Jurkat, Clone E6-1 (cell line): ENCODE measurements at regions not wholly inside any gene's neighbourhood (a gene's known extent, or its start where the extent isn't known, plus 50 kb on each side); places are given as distances from the start of the nearest gene placed in this dataset.

Experiments
- DNase-seq: peaks from one replicate; pipeline ENCODE4 v3.0.0-alpha.2; 2011; ENCODE audit warnings: low read depth, low spot score
- H3K4me3 ChIP-seq: 2 replicates; pipeline ENCODE4 v1.5.1; 2011; ENCODE audit warnings: mild to moderate bottlenecking, low read length, control low read depth, moderate library complexity

- DNase-seq: peak; percentile 58
- H3K4me3 ChIP-seq: no peak overlapping the region
Observed at GRCh38 chr9:89234205-89235067, 55.8 kb upstream of the SHC3 start.

GRCh38 chr9:89236955-89237573, 58.4 kb upstream of the SHC3 start:
- H3K4me3 ChIP-seq: no peak overlapping the region
- no peak for DNase-seq

GRCh38 chr9:89238424-89238823, 59.8 kb upstream of the SHC3 start:
- DNase-seq: no peak
- no peak overlapping the region for H3K4me3 ChIP-seq

- no peak overlapping the region for H3K4me3 ChIP-seq
- no peak for DNase-seq
Observed at GRCh38 chr9:89243296-89244061, 64.9 kb upstream of the SHC3 start.

GRCh38 chr9:89246840-89247239, 64.2 kb upstream of the CKS2 start:
- no peak for DNase-seq
- H3K4me3 ChIP-seq: no peak overlapping the region

GRCh38 chr9:89247431-89248353, 63.3 kb upstream of the CKS2 start:
- no peak for DNase-seq
- no peak overlapping the region for H3K4me3 ChIP-seq

- no peak for DNase-seq
- no peak overlapping the region for H3K4me3 ChIP-seq
Observed at GRCh38 chr9:89249001-89249400, 62.0 kb upstream of the CKS2 start.

- DNase-seq: no peak
- no peak overlapping the region for H3K4me3 ChIP-seq
Observed at GRCh38 chr9:89252651-89253267, 58.2 kb upstream of the CKS2 start.

- no peak for DNase-seq
- H3K4me3 ChIP-seq: no peak overlapping the region
Observed at GRCh38 chr9:89254058-89254772, 56.8 kb upstream of the CKS2 start.

- no peak for DNase-seq
- H3K4me3 ChIP-seq: no peak overlapping the region
Observed at GRCh38 chr9:89254773-89255125, 56.2 kb upstream of the CKS2 start.

GRCh38 chr9:89256225-89256624, 54.8 kb upstream of the CKS2 start:
- H3K4me3 ChIP-seq: no peak overlapping the region
- DNase-seq: no peak

GRCh38 chr9:89256642-89257041, 54.4 kb upstream of the CKS2 start:
- no peak overlapping the region for H3K4me3 ChIP-seq
- no peak for DNase-seq

- DNase-seq: no peak
Observed at GRCh38 chr9:89260525-89260924, 50.5 kb upstream of the CKS2 start.

More at GRCh38 chr9:89260525-89260924, 50.5 kb upstream of the CKS2 start:
- H3K4me3 ChIP-seq: no peak overlapping the region
